GM12865 (cell line): ENCODE measurements at regions not wholly inside any gene's neighbourhood (a gene's known extent, or its start where the extent isn't known, plus 50 kb on each side); places are given as distances from the start of the nearest gene placed in this dataset.

Experiments used
- DNase-seq: peaks from one replicate; pipeline ENCODE4 v3.0.0; 2010; ENCODE audit warnings: low read depth
- H3K4me3 ChIP-seq: 2 replicates; pipeline ENCODE4 v1.5.1; 2011; ENCODE audit warnings: mild to moderate bottlenecking, low read depth, low read length, control low read depth
- TF ChIP-seq, protein P1 (sequence below): IDR thresholded peaks from 2 replicates; pipeline ENCODE4 v1.5.1; 2011; ENCODE audit warnings: low read length, control low read depth, low read depth, inconsistent platforms; ENCODE audit not compliant: insufficient read depth; ENCODE audit errors: missing control alignments

GRCh38 chr20:52311209-52311794 lies 119.7 kb upstream of the ZFP64 start:
- no peak overlapping the region for H3K4me3 ChIP-seq
- TF ChIP-seq, protein P1, sequence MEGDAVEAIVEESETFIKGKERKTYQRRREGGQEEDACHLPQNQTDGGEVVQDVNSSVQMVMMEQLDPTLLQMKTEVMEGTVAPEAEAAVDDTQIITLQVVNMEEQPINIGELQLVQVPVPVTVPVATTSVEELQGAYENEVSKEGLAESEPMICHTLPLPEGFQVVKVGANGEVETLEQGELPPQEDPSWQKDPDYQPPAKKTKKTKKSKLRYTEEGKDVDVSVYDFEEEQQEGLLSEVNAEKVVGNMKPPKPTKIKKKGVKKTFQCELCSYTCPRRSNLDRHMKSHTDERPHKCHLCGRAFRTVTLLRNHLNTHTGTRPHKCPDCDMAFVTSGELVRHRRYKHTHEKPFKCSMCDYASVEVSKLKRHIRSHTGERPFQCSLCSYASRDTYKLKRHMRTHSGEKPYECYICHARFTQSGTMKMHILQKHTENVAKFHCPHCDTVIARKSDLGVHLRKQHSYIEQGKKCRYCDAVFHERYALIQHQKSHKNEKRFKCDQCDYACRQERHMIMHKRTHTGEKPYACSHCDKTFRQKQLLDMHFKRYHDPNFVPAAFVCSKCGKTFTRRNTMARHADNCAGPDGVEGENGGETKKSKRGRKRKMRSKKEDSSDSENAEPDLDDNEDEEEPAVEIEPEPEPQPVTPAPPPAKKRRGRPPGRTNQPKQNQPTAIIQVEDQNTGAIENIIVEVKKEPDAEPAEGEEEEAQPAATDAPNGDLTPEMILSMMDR = no peak
- no peak for DNase-seq

- TF ChIP-seq, protein P1 = no peak
- no peak for DNase-seq
- H3K4me3 ChIP-seq = no peak overlapping the region
Measured at GRCh38 chr20:52309181-52309580, 117.6 kb upstream of the ZFP64 start.

DNA sequence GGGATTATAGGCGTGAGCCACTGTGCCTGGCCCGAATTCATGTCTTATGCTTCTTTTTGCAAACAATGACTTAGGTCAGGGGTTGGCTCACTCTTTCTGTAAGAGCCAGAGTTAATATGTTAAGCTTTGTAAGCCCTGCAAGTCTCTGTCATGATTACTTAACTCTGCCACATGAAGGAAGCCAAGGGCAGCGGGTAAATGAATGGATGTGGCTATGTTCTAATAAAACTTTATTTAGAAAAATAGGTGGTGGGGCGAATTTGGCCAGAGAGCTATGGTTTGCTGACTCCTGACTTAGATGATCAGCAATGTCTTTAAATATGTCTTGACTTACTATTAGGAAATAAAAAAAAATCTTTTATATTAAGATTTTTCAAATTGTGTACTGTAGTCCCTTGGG lies 114.9 kb upstream of the ZFP64 start:
- no peak overlapping the region for H3K4me3 ChIP-seq
- no peak for DNase-seq
- TF ChIP-seq, protein P1 = no peak

DNA sequence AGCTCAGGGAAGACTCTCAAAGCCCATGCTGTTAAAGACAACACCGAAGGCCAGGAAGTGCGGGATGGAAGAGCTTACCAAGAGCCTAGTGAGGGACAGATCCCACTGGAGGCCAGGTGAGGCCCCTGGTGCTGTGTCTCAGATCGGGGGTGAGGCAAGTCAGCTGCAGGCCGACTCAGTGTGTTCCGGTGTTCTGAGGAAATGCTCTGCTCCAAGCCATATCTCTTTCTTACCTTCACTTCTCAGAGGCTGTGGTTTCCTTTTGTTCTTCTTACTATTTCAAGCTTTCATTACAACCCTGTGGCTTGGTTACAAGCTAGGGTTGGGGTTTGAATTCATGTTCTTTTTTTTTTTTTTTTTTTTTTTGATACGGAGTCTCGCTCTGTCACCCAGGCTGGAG lies 114.3 kb upstream of the ZFP64 start:
- DNase-seq = no peak
- H3K4me3 ChIP-seq = no peak overlapping the region
- TF ChIP-seq, protein P1 = no peak

- H3K4me3 ChIP-seq = no peak overlapping the region
- TF ChIP-seq, protein P1 = no peak
- DNase-seq = no peak
Measured at GRCh38 chr20:52305024-52305645, 113.6 kb upstream of the ZFP64 start.

DNA sequence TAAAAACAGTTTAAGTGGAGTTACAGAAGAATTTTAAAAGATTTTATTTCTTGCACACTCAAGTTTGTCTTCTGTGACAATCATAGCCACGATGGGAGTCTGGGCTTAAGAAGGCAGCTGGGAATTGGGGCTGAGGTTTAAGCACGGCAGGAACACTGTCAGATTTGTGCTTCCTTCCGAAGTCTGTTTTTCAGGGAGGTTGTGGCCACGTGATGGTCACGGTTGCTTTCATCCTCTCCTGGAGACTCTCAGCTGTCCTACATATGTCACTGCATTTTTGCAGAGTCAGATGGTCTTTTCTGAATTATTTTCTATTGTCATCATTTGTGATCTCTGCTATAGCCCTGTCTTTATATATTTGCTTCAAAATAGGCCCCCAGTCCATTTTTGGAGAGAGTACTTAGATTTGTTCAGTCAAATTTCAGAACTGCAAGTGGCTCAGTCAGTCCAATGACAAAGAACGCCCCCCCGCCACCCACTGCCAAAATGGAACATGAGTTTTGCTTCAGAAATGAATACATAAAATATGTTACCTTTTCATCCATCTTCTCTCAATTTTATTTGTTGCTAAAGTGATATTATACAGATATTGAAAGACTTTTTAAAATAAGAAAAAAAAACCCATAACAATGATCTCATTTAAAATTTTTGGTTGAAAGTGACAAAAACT lies 111.8 kb upstream of the ZFP64 start:
- H3K4me3 ChIP-seq = no peak overlapping the region
- TF ChIP-seq, protein P1 = no peak
- DNase-seq = no peak
